Activated B cell treated with CpG ODN at 0.5 μM for 24 hours (primary cell): ENCODE measurements at regions not wholly inside any gene's neighbourhood (a gene's known extent, or its start where the extent isn't known, plus 50 kb on each side); places are given as distances from the start of the nearest gene placed in this dataset.

Experiments
- ATAC-seq: fragments of 200-7000 bp; cut with Tn5 transposase; one replicate; pipeline ENCODE4 v1.10.0; 2021; ENCODE audit warnings: low read depth, mild to moderate bottlenecking, moderate library complexity
- CTCF ChIA-PET: fragments of 350-600 bp; sonication (Branson Sonifier 250); formaldehyde crosslinking; loops from one replicate; lab custom pipeline; 2021; ENCODE audit warnings: antibody characterized with exemption; lab: Charles Lee
- POLR2A ChIA-PET: fragments of 350-600 bp; sonication (Branson Sonifier 250); formaldehyde crosslinking; loops from one replicate; lab custom pipeline; 2021; ENCODE audit warnings: antibody characterized with exemption; lab: Charles Lee
- DNase-seq: peaks from one replicate; pipeline ENCODE4 v3.0.0; 2022
- H3K27ac Mint-ChIP-seq: one replicate; pipeline ENCODE4 v1.8.0; 2020; ENCODE audit warnings: mixed read lengths
- H3K27me3 Mint-ChIP-seq: one replicate; pipeline ENCODE4 v1.8.0; 2021; ENCODE audit warnings: mixed read lengths
- H3K36me3 Mint-ChIP-seq: one replicate; pipeline ENCODE4 v1.8.0; 2021; ENCODE audit warnings: low read depth, mixed read lengths
- H3K4me1 Mint-ChIP-seq: one replicate; pipeline ENCODE4 v1.8.0; 2021; ENCODE audit warnings: mixed read lengths
- H3K4me3 Mint-ChIP-seq: one replicate; pipeline ENCODE4 v1.8.0; 2020; ENCODE audit warnings: mild to moderate bottlenecking, mixed read lengths
- H3K9me3 Mint-ChIP-seq: one replicate; pipeline ENCODE4 v1.8.0; 2020; ENCODE audit warnings: mixed read lengths
- intact Hi-C: fragments of 100-400 bp; cut with micrococcal nuclease; formaldehyde crosslinking; loops from one replicate; pipeline ENCODE4 v1.15.1; 2024
- TF ChIP-seq, protein P1 (sequence below): fragments of 200-600 bp; IDR thresholded peaks from one replicate; pipeline ENCODE4 v1.8.0; 2022; ENCODE audit warnings: antibody characterized with exemption, mild to moderate bottlenecking

GRCh38 chr1:10912441-10912840 lies 100.0 kb upstream of the TARDBP start:
- TF ChIP-seq, protein P1, sequence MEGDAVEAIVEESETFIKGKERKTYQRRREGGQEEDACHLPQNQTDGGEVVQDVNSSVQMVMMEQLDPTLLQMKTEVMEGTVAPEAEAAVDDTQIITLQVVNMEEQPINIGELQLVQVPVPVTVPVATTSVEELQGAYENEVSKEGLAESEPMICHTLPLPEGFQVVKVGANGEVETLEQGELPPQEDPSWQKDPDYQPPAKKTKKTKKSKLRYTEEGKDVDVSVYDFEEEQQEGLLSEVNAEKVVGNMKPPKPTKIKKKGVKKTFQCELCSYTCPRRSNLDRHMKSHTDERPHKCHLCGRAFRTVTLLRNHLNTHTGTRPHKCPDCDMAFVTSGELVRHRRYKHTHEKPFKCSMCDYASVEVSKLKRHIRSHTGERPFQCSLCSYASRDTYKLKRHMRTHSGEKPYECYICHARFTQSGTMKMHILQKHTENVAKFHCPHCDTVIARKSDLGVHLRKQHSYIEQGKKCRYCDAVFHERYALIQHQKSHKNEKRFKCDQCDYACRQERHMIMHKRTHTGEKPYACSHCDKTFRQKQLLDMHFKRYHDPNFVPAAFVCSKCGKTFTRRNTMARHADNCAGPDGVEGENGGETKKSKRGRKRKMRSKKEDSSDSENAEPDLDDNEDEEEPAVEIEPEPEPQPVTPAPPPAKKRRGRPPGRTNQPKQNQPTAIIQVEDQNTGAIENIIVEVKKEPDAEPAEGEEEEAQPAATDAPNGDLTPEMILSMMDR, result no peak
- no peak for DNase-seq
- ATAC-seq, result no peak
- Mint-ChIP-seq H3K4me3 (no peak overlapping the region), H3K27ac (no peak overlapping the region), H3K9me3 (no peaks in the 10 kb centered on the region), H3K4me1 (peaks cover 1% of the 10 kb centered on the region), H3K36me3 (no peaks in the 10 kb centered on the region), H3K27me3 (peaks cover 1% of the 10 kb centered on the region)
- ChIA-PET CTCF (no interaction called here), POLR2A (no interaction called here)
- intact Hi-C loops, result no loop called here

GRCh38 chr1:10914056-10914455 lies 98.4 kb upstream of the TARDBP start:
- CTCF ChIA-PET, result no interaction called here
- DNase-seq (no peak), ATAC-seq (no peak)
- TF ChIP-seq, protein P1, result no peak
- no peaks in the 10 kb centered on the region for H3K9me3 Mint-ChIP-seq
- intact Hi-C loops, result no loop called here
- POLR2A ChIA-PET, result interaction anchor here (0.6 kb wide), 1 partner anchor 494 kb away, joined by 4 read pairs; no protein-coding TSS in a partner anchor
- H3K4me3 Mint-ChIP-seq, result no peak overlapping the region
- H3K4me1 Mint-ChIP-seq, result peaks cover 13% of the 10 kb centered on the region
- H3K27me3 Mint-ChIP-seq, result peaks cover 2% of the 10 kb centered on the region
- no peak overlapping the region for H3K27ac Mint-ChIP-seq
- no peaks in the 10 kb centered on the region for H3K36me3 Mint-ChIP-seq

- intact Hi-C loops, result no loop called here
- no peaks in the 10 kb centered on the region for H3K36me3 Mint-ChIP-seq
- peaks cover 2% of the 10 kb centered on the region for H3K27me3 Mint-ChIP-seq
- no peak overlapping the region for H3K27ac Mint-ChIP-seq
- no peak for DNase-seq
- peaks cover 13% of the 10 kb centered on the region for H3K4me1 Mint-ChIP-seq
- ATAC-seq, result no peak
- no peaks in the 10 kb centered on the region for H3K9me3 Mint-ChIP-seq
- ChIA-PET POLR2A (no interaction called here), CTCF (no interaction called here)
- H3K4me3 Mint-ChIP-seq, result no peak overlapping the region
- TF ChIP-seq, protein P1, result no peak
These were observed 96.9 kb upstream of the TARDBP start for GRCh38 chr1:10915594-10915993.

DNA sequence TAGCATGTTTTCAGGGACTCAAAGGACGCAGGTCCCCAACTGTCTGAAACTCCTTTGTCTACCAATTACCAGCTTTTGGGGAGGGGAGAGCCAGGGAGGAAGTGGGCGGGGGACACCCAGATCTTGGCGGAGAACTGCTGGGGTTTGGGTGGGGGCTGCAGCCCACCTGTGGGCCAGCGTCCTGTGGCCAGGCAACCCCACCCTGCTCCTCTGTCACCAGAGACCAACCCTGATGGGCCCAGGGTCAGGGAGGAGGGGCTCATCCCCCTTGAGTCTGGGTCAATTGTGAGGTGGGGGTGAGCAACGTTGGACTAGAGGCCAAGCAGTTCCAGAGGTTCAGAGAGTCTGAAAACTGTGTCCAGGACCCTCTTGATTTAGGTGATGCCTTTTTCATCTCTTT lies 96.1 kb upstream of the TARDBP start:
- no peak overlapping the region for H3K4me3 Mint-ChIP-seq
- intact Hi-C loops, result no loop called here
- ATAC-seq (no peak), DNase-seq (no peak)
- POLR2A ChIA-PET, result no interaction called here
- H3K36me3 Mint-ChIP-seq, result no peaks in the 10 kb centered on the region
- no peaks in the 10 kb centered on the region for H3K9me3 Mint-ChIP-seq
- CTCF ChIA-PET, result no interaction called here
- H3K27ac Mint-ChIP-seq, result no peak overlapping the region
- peaks cover 13% of the 10 kb centered on the region for H3K4me1 Mint-ChIP-seq
- H3K27me3 Mint-ChIP-seq, result peaks cover 6% of the 10 kb centered on the region
- TF ChIP-seq, protein P1, result no peak

DNA sequence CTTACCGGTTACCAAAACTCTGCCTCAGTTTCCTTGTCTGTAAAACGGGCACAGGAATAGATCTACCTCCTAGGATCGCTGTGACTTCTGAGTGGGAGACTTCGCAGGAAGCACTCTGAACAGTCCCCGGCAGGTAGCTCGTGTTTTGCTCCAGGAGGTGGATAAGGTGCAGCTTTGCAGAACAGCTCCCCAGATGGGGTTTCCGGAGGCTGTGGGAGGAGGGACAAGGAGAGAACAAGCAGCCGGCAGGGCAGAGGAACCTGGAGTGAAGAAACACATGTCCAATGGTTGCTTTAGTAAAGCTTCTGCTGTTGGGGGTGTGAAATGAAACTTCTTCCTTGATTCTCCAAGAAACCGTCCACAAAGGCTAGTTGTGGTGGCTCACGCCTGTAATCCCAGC lies 95.5 kb upstream of the TARDBP start:
- no peaks in the 10 kb centered on the region for H3K9me3 Mint-ChIP-seq
- ATAC-seq (no peak), DNase-seq (no peak)
- peaks cover 6% of the 10 kb centered on the region for H3K27me3 Mint-ChIP-seq
- H3K27ac Mint-ChIP-seq, result no peak overlapping the region
- H3K4me3 Mint-ChIP-seq, result no peak overlapping the region
- TF ChIP-seq, protein P1, result no peak
- H3K4me1 Mint-ChIP-seq, result peaks cover 13% of the 10 kb centered on the region
- no peaks in the 10 kb centered on the region for H3K36me3 Mint-ChIP-seq
- ChIA-PET POLR2A (no interaction called here), CTCF (no interaction called here)
- intact Hi-C loops, result no loop called here
